AG09319 (cell line): ENCODE measurements at regions not wholly inside any gene's neighbourhood (a gene's known extent, or its start where the extent isn't known, plus 50 kb on each side); places are given as distances from the start of the nearest gene placed in this dataset.

Experiments used
- DNase-seq: peaks from one replicate; pipeline ENCODE4 v3.0.0-alpha.2; 2010; ENCODE audit warnings: low read depth; ENCODE audit errors: extremely low read depth
- TF ChIP-seq, protein P1 (sequence below): IDR thresholded peaks from 2 replicates; pipeline ENCODE4 v1.5.1; 2011; ENCODE audit warnings: low read depth, mild to moderate bottlenecking, inconsistent platforms, low read length, moderate library complexity

DNA sequence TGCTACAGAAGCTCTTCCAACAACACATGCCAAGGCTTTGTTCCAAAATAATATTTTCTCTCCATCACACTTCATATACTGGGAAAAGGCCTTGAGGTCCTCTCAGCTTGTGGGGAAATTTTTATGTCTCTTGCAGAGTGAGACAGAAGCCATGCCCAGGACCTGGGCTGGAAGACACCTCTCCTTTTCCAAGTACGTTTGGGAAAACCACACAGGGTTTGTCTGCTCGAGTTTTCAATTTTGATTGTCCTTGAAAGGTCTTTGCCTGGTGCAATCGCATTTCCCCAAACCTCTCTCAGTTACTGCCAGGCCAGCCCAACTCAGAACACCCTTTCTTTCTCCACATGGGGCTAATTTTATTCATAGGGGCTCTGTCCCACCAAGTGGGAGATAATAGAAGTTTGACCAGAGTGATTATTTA lies 272.2 kb downstream of the OSR1 start:
- TF ChIP-seq, protein P1, sequence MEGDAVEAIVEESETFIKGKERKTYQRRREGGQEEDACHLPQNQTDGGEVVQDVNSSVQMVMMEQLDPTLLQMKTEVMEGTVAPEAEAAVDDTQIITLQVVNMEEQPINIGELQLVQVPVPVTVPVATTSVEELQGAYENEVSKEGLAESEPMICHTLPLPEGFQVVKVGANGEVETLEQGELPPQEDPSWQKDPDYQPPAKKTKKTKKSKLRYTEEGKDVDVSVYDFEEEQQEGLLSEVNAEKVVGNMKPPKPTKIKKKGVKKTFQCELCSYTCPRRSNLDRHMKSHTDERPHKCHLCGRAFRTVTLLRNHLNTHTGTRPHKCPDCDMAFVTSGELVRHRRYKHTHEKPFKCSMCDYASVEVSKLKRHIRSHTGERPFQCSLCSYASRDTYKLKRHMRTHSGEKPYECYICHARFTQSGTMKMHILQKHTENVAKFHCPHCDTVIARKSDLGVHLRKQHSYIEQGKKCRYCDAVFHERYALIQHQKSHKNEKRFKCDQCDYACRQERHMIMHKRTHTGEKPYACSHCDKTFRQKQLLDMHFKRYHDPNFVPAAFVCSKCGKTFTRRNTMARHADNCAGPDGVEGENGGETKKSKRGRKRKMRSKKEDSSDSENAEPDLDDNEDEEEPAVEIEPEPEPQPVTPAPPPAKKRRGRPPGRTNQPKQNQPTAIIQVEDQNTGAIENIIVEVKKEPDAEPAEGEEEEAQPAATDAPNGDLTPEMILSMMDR: no peak
- DNase-seq: no peak

DNA sequence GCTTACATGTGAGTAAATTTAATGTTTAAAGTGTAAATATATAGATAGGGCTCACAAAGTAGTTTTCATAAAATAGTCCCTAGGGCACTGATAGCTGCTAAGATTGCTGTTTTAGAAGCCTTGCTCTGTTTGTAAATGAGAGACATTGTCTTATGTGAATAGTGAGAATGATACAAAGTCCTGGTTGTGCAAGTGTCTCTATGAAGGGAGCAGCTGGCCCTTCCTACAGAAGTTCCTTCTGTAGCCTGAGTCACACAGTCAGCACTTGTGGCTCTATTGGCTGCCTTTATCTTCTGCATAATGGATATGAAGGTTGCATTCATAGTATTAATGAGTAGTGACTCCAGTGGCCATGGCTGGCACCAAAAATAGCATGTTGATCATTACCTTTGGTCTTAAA lies 279.7 kb downstream of the OSR1 start:
- no peak for DNase-seq
- TF ChIP-seq, protein P1: no peak

DNA sequence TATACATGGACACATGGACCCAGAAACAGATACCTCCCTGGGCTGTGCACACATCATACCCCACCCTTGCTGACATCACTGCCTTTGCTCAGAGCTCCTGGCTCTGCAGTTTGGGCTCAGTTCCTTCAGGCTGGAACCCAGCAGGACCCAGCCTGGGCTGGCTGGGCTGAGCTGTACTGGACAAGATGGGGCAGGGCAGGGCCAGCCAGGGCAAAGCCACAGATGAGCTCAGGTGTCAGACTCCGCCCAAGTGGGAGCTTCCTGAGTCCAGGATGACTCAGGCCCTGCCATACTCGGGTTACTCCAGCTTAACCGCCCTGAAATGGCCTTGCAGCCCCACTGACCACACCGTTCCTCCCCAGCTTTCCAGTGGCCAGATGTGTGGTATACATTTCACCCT lies 284.9 kb downstream of the OSR1 start:
- peak; percentile 59 for DNase-seq
- TF ChIP-seq, protein P1: no peak

DNA sequence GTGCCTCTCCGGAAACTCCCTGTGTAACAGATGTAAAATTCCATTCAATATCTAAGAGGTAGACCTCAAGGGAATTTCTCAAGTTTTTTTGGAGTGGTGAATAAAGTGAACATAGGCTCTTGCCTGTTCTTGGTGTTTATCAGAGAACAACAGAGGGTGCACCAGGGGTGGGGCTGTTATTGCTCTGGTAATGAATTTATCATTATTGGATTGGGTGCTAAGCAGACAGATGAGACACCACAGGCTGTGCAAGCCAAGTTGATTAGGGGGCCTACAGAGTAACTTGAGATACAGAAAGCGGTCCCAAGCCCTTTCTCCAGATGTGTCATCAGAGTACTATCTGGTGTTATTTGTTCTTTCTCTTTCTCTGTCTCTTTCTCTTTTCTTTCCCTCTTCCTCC lies 286.3 kb downstream of the OSR1 start:
- TF ChIP-seq, protein P1: no peak
- no peak for DNase-seq

DNA sequence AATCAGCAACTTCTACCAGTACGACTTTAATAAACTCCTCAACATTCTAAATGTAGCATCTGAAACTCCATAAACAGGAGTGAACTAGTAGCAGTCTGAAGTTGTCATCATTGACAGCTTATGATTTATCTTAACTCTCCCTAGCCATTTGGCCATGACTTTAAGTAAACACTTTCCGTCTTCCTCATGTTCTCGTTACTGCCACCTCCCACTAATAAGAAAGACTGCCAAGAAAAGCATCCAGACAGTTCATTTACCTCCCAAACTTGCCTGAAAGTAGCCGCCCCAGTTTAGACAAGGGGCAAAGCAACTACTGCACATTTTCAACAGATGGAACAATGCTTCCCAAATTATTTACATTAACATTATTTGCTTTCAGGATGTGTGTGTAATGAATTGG lies 287.5 kb downstream of the OSR1 start:
- no peak for DNase-seq
- TF ChIP-seq, protein P1: no peak

DNA sequence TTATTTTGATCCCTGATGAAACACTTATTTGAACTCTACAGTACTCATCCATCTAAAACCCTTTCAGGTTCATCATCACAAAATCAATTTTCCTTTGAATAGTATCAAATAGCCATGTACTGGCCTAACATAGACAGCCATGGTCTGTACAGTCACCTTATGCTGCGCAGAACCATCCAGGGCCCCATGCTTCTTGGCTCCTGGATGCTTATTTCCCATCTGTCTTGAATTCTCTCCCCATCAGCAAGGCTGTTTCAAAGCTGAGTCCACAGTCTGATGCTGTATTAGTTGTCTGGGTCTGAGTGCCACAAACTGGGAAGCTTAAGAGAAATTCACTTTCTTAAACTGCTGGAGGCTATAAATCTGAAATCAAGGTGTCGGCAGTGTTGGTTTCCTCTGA lies 290.2 kb downstream of the OSR1 start:
- no peak for DNase-seq
- TF ChIP-seq, protein P1: no peak

DNA sequence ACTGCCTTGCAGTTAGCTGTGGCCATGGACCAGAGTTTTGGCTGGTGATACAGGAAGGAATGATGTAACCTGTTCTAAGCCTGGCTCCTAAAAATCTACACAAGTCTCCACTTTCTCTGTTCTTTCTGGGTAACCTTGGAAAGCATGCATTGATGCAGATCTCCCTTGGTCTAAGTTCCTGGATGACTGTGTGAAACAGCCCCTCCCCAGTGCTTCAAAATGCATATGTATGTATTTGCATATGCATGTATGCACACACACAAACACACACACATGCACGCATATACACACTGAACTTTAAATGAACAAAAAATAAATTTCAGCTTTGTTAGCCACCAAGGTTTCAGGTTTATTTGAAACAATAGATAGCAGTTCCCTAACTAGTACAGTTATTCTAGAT lies 296.1 kb downstream of the OSR1 start:
- TF ChIP-seq, protein P1: no peak

More for the DNA sequence above, 296.1 kb downstream of the OSR1 start:
- no peak for DNase-seq
